PC-9 (cell line): ENCODE measurements at regions not wholly inside any gene's neighbourhood (a gene's known extent, or its start where the extent isn't known, plus 50 kb on each side); places are given as distances from the start of the nearest gene placed in this dataset.

ENCODE experiments used
- CTCF ChIP-seq: fragments of 200-600 bp; sonication (generic); conservative IDR thresholded peaks from 2 replicates; pipeline ENCODE4 v1.6.1; 2017; ENCODE audit warnings: mixed run types, antibody characterized with exemption, mild to moderate bottlenecking, moderate library complexity
- EZH2 ChIP-seq: fragments of 200-600 bp; sonication (generic); IDR thresholded peaks from 2 replicates; pipeline ENCODE4 v1.8.0; 2017; ENCODE audit warnings: antibody characterized with exemption, low read depth

GRCh38 chr5:174892742-174893141, 168.4 kb downstream of the MSX2 start:
- no peak for TF ChIP-seq CTCF
- TF ChIP-seq EZH2, result no peak
